ENCODE measurements at regions not wholly inside any gene's neighbourhood (a gene's known extent, or its start where the extent isn't known, plus 50 kb on each side); places are given as distances from the start of the nearest gene placed in this dataset.
"Not testable (repeated sequence)": the region's sequence is repeated elsewhere in the genome, so short reads cannot be mapped to it uniquely, and the experiment has no call there.

GRCh38 chr4:23020399-23020798 lies 327.7 kb downstream of the GBA3 start:
- TF ChIP-seq, protein P1, sequence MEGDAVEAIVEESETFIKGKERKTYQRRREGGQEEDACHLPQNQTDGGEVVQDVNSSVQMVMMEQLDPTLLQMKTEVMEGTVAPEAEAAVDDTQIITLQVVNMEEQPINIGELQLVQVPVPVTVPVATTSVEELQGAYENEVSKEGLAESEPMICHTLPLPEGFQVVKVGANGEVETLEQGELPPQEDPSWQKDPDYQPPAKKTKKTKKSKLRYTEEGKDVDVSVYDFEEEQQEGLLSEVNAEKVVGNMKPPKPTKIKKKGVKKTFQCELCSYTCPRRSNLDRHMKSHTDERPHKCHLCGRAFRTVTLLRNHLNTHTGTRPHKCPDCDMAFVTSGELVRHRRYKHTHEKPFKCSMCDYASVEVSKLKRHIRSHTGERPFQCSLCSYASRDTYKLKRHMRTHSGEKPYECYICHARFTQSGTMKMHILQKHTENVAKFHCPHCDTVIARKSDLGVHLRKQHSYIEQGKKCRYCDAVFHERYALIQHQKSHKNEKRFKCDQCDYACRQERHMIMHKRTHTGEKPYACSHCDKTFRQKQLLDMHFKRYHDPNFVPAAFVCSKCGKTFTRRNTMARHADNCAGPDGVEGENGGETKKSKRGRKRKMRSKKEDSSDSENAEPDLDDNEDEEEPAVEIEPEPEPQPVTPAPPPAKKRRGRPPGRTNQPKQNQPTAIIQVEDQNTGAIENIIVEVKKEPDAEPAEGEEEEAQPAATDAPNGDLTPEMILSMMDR (conservative IDR thresholded peaks at IDR 0.05 in 1 of 2, IDR thresholded peaks at IDR 0.05 in 1 of 2; ENCODE audit: low read depth in 1 of 2, low read length in 2 of 2) = not testable (repeated sequence)
- not testable (repeated sequence) for TF ChIP-seq EZH2 (IDR thresholded peaks at IDR 0.05; ENCODE audit: low read length, missing control alignments)

Measured in fibroblast of lung (primary cell).